Body of pancreas (tissue), 4 donors: ENCODE measurements at regions not wholly inside any gene's neighbourhood (a gene's known extent, or its start where the extent isn't known, plus 50 kb on each side); places are given as distances from the start of the nearest gene placed in this dataset.

Experiments used
- ATAC-seq: fragments of 150-250 bp; one replicate; pipeline ENCODE4 v1.9.1; 2016
- DNase-seq, 4 donors: peaks; one replicate each; pipeline ENCODE4 v3.0.0-alpha.2; 2019
- H3K27ac ChIP-seq, 4 donors: fragments of 200-600 bp; sonication (generic); 1 replicate in 3 of 4; 2 replicates in 1 of 4; pipeline versions ENCODE4 v1.5.1 to v1.6.1; 2016 to 2019; ENCODE audit warnings: mild to moderate bottlenecking in 1 of 4, mixed read lengths in 1 of 4, moderate library complexity in 1 of 4
- H3K27me3 ChIP-seq, 2 donors: fragments of 200-600 bp; sonication (generic); one replicate each; pipeline ENCODE4 v1.6.0; 2016; ENCODE audit warnings: mild to moderate bottlenecking in 1 of 2
- H3K36me3 ChIP-seq, 2 donors: fragments of 200-600 bp; sonication (generic); replicated peaks in 1 of 2; 2 replicates each; pipeline ENCODE4 v1.5.1; 2016; ENCODE audit warnings: low read depth in 2 of 2; ENCODE audit not compliant: insufficient read depth in 1 of 2
- H3K4me1 ChIP-seq: fragments of 200-600 bp; sonication (generic); one replicate; pipeline ENCODE4 v1.6.0; 2016
- H3K4me3 ChIP-seq, 2 donors: fragments of 200-600 bp; sonication (generic); 1 replicate in 1 of 2; 2 replicates in 1 of 2; pipeline ENCODE4 v1.5.1; 2016 to 2019
- H3K9me3 ChIP-seq, 3 donors: fragments of 200-600 bp; sonication (generic); 1 replicate in 2 of 3; 2 replicates in 1 of 3; pipeline ENCODE4 v1.5.1; 2016
- POLR2A ChIP-seq, 3 donors: fragments of 450-650 bp; IDR thresholded peaks; one replicate each; pipeline ENCODE4 v1.6.1; 2016; ENCODE audit warnings: antibody characterized with exemption in 3 of 3, mild to moderate bottlenecking in 2 of 3
- WGBS, 2 donors: methylation state at CpG; one replicate each; pipeline ENCODE4 v1.1.5; 2017; 5-methylcytosine and 5-hydroxymethylcytosine counted together
- intact Hi-C: fragments of 100-400 bp; cut with DNase I; formaldehyde crosslinking; loops from one replicate; pipeline ENCODE4 v1.15.1; 2023
- TF ChIP-seq, protein P1 (sequence below), 7 experiments: fragments of 450-650 bp in 4 of 7; fragments of 200-600 bp in 3 of 7; sonication (generic) in 3 of 7; IDR thresholded peaks; one replicate each; pipeline ENCODE4 v1.5.1; 2016 to 2019; ENCODE audit warnings: antibody characterized with exemption in 7 of 7

DNA sequence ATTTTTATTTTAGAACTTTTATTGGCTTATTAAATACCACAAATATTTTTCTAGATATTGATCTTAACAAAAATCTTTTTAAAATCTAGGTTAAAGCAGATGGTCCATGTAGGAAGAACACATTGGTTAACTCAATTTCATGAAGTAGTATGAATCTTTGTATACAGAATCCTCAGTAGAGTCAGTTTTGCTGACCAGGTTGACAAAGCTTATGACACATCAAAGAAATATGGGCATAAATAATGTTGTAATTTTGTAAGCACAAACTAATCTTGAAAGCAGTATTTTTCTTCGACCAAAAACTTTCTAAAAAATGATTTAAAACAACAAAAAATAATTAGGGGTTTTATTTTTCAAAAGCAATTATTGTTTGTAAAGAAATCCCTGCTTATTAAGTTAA lies 479.3 kb upstream of the PCDH10 start:
- DNase-seq (no peak), ATAC-seq (no peak)
- 0% methylated on average over 1 of the region's 1 CpG for WGBS, 2 donors
- intact Hi-C loops, result no loop called here
- Histone ChIP-seq H3K9me3 (no peaks in the 10 kb centered on the region), H3K4me3 (no peak overlapping the region), H3K4me1 (no peaks in the 10 kb centered on the region), H3K27me3 (no peaks in the 10 kb centered on the region), H3K27ac (no peak overlapping the region), H3K36me3 (no peaks in the 10 kb centered on the region)
- TF ChIP-seq, protein P1, sequence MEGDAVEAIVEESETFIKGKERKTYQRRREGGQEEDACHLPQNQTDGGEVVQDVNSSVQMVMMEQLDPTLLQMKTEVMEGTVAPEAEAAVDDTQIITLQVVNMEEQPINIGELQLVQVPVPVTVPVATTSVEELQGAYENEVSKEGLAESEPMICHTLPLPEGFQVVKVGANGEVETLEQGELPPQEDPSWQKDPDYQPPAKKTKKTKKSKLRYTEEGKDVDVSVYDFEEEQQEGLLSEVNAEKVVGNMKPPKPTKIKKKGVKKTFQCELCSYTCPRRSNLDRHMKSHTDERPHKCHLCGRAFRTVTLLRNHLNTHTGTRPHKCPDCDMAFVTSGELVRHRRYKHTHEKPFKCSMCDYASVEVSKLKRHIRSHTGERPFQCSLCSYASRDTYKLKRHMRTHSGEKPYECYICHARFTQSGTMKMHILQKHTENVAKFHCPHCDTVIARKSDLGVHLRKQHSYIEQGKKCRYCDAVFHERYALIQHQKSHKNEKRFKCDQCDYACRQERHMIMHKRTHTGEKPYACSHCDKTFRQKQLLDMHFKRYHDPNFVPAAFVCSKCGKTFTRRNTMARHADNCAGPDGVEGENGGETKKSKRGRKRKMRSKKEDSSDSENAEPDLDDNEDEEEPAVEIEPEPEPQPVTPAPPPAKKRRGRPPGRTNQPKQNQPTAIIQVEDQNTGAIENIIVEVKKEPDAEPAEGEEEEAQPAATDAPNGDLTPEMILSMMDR (IDR thresholded peaks at IDR 0.05), result no peak
- TF ChIP-seq POLR2A (IDR thresholded peaks at IDR 0.05), result no peak

DNA sequence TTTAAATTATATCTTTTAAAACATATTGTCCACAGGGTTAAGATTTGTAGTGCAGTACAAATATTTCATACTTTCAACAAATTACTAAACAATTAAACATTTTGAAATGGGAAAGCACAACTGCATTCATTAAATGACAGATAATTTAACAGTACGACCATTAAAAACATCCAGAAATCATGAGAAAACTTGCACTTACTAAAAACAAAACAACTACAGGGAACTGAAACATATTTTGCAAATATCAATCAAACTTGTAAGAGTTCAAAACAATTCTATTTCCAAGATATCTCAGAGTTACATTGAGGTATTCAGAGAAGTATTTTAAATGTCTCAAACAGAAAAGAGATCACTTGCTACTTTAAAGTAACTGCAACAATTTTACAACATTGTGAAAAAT lies 478.5 kb upstream of the PCDH10 start:
- Histone ChIP-seq H3K4me3 (no peak overlapping the region), H3K9me3 (no peaks in the 10 kb centered on the region), H3K27me3 (no peaks in the 10 kb centered on the region), H3K36me3 (no peaks in the 10 kb centered on the region), H3K27ac (no peak overlapping the region), H3K4me1 (no peaks in the 10 kb centered on the region)
- intact Hi-C loops, result no loop called here
- TF ChIP-seq, protein P1 (IDR thresholded peaks at IDR 0.05), result no peak
- TF ChIP-seq POLR2A (IDR thresholded peaks at IDR 0.05), result no peak
- ATAC-seq (no peak), DNase-seq (no peak)
- 75 to 76% methylated on average over 1 of the region's 1 CpG for WGBS, 2 donors

DNA sequence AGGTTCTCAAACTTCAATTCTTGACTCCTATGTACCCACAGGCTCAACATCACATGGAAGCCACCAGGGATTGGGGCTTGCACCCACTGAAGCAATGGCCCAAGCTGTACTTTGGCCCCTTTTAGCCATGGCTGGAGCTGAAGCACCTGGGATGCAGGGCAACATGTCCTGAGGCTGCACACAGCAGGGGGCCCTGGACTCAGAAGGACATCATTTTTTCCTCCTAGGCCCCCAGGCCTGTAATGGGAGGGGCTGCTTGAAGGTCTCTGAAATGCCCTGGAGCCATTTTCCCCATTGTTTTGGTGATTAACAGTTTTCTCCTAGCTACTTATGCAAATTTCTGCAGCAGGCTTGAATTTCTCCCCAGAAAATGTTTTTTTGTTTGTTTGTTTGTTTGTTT lies 465.1 kb upstream of the PCDH10 start:
- ATAC-seq (no peak), DNase-seq (no peak)
- Histone ChIP-seq H3K36me3 (no peaks in the 10 kb centered on the region), H3K27me3 (no peaks in the 10 kb centered on the region), H3K4me1 (no peaks in the 10 kb centered on the region), H3K9me3 (no peaks in the 10 kb centered on the region), H3K27ac (no peak overlapping the region), H3K4me3 (no peak overlapping the region)
- TF ChIP-seq, protein P1 (IDR thresholded peaks at IDR 0.05), result no peak
- TF ChIP-seq POLR2A (IDR thresholded peaks at IDR 0.05), result no peak
- intact Hi-C loops, result no loop called here

DNA sequence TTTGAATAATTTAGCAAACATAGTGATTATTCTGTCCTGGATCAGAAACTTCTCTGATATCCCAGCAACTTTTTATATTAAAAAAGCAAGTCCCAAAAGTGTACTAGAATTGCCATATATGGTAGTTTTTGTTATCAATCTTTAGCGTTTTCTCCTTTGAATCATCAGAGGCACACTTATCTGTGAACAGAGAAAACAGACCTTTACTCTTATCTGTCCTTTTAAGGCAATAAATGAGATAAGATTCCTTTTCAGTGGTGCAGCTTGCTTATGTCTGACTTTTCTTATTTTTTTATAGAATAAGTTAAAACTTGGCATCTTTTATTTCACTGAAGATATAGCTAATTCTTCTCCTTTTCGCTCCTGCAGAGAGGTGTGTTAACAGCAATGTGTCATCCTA lies 458.1 kb upstream of the PCDH10 start:
- Histone ChIP-seq H3K4me3 (no peak overlapping the region), H3K36me3 (no peaks in the 10 kb centered on the region), H3K27ac (no peak overlapping the region), H3K27me3 (no peaks in the 10 kb centered on the region), H3K4me1 (no peaks in the 10 kb centered on the region), H3K9me3 (no peaks in the 10 kb centered on the region)
- intact Hi-C loops, result no loop called here
- TF ChIP-seq, protein P1 (IDR thresholded peaks at IDR 0.05), result no peak
- no peak for TF ChIP-seq POLR2A (IDR thresholded peaks at IDR 0.05)
- WGBS, 2 donors, result 41 to 44% methylated on average over 2 of the region's 2 CpGs
- ATAC-seq, result no peak
- DNase-seq, result no peak

DNA sequence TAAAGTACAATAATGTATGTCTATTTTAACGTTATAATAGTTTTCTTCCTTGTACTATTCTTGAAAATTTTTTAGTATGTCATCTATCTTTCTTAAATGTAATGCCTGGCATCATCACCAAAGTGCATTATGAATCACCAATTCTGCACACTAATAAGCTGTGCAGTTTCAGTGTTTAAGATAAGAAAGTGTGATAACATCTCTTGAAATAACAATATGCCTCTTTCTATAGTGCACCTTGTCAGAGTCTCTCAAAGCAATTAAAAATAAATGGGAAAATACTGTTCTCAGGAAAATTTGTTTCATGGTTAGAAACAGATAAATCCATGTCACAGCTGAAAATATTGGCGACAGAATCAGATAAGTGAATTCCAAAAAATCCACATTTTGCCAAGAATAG lies 457.4 kb upstream of the PCDH10 start:
- H3K36me3 ChIP-seq, result no peaks in the 10 kb centered on the region
- H3K9me3 ChIP-seq, result no peaks in the 10 kb centered on the region
- H3K4me1 ChIP-seq, result no peaks in the 10 kb centered on the region
- H3K4me3 ChIP-seq, result no peak overlapping the region
- H3K27me3 ChIP-seq, result no peaks in the 10 kb centered on the region
- DNase-seq (no peak), ATAC-seq (no peak)
- TF ChIP-seq, protein P1 (IDR thresholded peaks at IDR 0.05), result no peak
- no peak for TF ChIP-seq POLR2A (IDR thresholded peaks at IDR 0.05)
- H3K27ac ChIP-seq, result no peak overlapping the region
- WGBS, 2 donors, result 23 to 33% methylated on average over 2 of the region's 2 CpGs
- intact Hi-C loops, result no loop called here
